Kidney capillary endothelial cell (primary cell): ENCODE measurements at regions not wholly inside any gene's neighbourhood (a gene's known extent, or its start where the extent isn't known, plus 50 kb on each side); places are given as distances from the start of the nearest gene placed in this dataset.
"Not testable (repeated sequence)": the region's sequence is repeated elsewhere in the genome, so short reads cannot be mapped to it uniquely, and the experiment has no call there.

Source experiments
- DNase-seq: peaks from one replicate; pipeline ENCODE4 v3.0.0-alpha.2; 2018; ENCODE audit warnings: low spot score

DNA sequence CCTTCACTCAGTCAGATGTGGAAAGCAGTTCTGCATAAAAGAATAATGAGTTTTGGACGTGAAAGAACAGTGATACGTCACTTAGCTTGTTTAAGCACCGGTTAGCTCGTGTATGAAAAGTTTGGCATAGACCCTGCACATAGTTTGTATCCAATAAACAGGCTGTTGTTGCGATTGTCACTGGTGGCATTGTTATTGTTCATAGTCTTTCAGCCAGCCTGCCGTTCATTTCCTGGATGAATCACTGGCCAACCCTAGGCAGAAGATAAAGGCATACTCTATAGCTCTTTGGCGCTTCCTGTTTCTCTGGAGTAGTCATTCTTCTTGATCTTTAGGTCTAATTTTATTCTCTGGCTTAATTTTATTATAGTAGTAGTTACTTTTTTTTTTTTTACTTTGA, 57.8 kb upstream of the ANKRD30A start:
- no peak for DNase-seq

DNA sequence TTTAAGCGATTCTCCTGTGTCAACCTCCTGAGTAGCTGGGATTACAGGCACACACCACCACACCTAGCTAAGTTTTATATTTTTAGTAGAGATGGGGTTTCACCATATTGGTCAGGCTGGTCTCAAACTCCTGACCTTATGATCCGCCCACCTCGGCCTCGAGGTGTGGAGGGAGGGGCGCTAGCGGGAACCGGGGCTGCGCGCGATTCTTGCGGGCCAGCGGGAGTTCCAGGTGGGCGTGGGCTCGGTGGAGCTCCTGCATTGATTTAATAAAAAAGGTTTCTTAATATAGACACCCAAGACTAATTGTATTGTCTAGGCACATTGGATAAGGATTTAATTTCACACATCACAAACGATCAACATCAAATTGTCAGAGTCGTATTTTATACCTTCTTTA, 63.1 kb upstream of the ANKRD30A start:
- not testable (repeated sequence) for DNase-seq

DNA sequence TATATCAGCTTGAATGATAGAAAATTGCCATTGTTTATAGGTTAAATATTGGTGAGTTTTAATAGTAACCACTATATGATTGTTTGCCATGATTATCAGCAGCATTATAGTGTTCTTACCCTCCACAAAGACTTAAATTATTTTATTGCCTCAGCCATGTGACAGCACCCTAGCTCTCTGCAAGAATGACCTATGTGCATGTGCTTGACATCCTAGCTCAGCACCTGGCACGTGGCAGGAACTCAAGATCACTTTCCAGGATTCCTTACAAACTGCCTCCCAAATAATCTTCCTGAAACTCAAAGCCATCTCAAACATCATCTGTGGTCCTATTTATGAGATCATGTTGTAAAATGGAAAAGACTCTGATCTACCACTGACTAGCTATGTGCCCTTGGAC, 68.1 kb upstream of the ANKRD30A start:
- no peak for DNase-seq

DNA sequence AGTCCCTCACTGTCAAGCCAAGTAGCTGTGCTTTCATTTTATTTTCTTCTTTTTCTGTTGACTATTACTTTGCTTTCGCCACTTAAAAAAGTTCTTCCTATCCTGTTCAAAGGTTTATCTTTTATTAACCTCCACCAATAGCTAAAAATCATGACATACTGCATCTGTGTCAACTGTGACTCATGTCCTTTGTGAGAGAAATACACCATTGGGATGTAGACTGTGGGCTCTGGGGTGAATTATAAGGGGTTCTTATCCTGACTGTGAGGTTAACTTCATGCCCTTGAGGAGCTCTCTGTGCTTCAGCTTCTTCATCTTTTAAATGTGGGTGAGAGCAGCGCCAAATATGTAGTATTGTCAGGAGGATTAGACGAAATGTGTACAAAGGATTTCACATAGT, 71.9 kb upstream of the ANKRD30A start:
- DNase-seq = no peak

DNA sequence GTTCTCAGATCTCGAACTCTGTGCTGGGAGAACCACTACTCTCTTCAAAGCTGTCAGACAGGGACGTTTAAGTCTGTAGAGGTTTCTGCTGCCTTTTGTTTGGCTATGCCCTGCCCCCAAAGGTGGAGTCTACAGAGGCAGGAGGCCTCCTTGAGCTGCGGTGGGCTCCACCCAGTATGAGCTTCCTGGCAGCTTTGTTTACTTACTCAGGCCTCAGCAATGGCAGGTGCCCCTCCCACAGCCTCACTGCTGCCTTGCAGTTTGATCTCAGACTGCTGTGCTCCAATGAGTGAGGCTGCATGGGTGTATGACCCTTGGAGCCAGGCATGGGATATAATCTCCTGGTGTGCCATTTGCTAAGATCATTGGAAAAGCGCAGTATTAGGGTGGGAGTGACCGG, 75.4 kb upstream of the ANKRD30A start:
- not testable (repeated sequence) for DNase-seq

- not testable (repeated sequence) for DNase-seq
These were observed 81.1 kb upstream of the ANKRD30A start for GRCh38 chr10:37044319-37044718.

DNA sequence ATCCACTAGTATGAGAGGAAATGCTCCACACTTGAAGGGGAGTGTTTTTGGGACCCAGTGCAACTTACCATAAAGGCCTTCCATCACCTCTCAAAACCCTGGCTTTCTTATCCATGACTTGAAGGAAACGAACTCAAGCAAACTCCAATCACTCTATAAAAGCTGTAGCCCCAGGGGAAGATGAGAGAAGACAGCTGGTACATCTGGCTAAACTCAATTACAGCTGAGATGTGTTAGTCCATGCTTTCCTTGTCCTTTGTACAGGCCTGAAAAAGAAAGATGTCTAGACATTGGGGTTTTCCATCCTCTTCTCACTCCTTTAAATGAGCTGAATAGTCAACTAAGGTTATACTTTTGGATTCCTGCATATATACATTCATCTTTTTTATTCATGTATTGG, 89.5 kb upstream of the ANKRD30A start:
- DNase-seq = no peak

- no peak for DNase-seq
These were observed 109.9 kb upstream of the ANKRD30A start for GRCh38 chr10:37015498-37015897.

GRCh38 chr10:37010741-37011140, 114.7 kb upstream of the ANKRD30A start:
- DNase-seq = no peak

DNA sequence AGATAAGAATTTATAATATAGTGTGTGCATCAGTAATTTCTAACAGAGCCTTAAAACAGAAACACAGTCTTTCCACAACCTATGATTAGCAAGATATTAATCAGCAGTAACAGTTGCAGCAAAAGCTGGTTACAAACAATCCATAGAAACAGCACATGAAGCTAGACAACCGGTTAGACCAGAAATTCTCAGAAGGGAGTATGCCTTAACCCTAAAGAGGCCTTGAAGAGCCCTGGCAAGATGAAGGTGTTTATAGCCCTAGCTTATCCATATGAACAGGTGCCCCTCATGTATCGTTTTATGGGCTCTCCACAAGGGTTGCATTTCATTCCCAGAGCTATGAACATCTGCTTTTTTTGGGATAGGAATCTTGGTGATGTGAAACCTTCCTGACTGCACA, 117.1 kb upstream of the ANKRD30A start:
- DNase-seq = not testable (repeated sequence)

DNA sequence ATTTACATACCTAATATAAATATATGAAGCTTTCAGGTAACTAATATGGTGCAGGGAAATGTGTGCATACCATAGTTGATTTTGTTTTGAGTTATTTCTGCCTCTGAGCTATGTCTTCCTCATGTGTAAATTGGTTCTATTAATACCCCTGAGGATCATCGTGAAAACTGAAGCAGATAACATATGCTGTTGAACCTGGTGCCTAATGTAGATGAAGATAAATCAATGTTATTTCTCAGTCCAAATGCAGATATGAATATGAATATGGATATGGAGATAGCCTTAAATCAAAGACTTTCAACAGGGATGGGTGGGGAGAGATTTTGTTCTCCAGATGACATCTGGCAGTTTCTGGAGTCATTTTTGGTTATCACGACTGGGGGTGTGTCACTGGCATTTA, 122.3 kb upstream of the ANKRD30A start:
- DNase-seq = no peak

GRCh38 chr10:36995806-36996205, 129.6 kb upstream of the ANKRD30A start:
- not testable (repeated sequence) for DNase-seq

GRCh38 chr10:36994886-36995285, 130.5 kb upstream of the ANKRD30A start:
- no peak for DNase-seq

- DNase-seq = no peak
These were observed 136.2 kb upstream of the ANKRD30A start for GRCh38 chr10:36989233-36989632.

DNA sequence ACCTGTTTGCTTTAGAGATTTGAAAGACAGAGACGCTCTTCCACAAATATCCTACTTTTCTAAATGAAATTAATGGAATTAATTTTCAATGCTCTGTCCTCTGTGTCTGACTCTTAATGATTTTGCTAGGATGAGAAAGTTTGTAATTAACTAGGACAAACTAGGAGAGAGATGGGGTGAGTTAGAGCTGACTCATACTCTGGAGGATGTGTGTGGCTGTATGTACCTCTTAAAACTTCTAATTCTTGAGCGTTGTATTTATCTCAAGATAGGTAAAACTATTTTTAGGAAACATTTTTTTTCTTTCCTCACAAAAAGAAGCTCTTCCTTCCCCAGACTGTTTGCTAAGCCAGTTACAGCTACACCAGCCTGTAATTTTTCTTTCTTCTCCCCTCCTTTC, 178.8 kb upstream of the ANKRD30A start:
- no peak for DNase-seq

GRCh38 chr10:36943544-36943943, 181.9 kb upstream of the ANKRD30A start:
- DNase-seq = no peak

- DNase-seq = no peak
These were observed 182.8 kb upstream of the ANKRD30A start for GRCh38 chr10:36942616-36943015.

DNA sequence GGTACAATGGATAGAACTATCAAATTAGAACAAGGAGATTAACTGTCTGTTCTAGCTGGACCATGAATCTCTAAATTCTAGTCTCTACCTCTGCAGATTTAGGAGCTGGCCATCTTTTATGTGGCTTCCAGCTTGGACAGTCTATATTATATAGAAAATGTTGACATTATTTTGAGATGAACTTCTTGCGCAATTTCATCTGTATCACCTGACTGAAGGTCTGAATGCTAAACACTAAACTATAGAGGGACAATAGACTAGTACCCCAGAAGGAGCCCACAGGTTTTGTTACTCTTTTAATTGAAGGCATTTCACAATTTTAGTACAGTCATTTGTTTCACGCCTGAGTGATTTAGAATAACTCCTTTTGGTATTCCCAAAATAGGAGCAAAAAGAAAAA, 222.4 kb upstream of the ANKRD30A start:
- no peak for DNase-seq

DNA sequence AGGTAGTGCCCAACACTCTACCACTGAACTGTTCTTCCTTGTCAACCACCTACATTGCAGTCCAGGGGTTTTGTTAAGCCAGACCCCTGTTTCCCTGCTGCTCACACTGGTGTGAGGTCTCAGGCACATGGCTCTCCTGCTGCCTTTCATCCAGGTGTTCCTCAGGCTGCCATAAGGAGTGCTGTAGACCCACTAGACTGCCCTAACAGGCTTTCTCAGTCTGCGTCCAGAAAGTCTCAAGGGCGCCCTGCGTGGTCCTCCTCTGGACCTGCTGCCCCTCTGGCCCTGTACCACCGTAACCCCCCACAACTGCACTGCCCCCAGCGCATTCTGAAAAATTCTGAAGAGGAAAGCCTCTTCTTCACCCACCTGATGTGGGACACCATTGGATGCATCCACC, 225.7 kb upstream of the ANKRD30A start:
- DNase-seq = no peak

DNA sequence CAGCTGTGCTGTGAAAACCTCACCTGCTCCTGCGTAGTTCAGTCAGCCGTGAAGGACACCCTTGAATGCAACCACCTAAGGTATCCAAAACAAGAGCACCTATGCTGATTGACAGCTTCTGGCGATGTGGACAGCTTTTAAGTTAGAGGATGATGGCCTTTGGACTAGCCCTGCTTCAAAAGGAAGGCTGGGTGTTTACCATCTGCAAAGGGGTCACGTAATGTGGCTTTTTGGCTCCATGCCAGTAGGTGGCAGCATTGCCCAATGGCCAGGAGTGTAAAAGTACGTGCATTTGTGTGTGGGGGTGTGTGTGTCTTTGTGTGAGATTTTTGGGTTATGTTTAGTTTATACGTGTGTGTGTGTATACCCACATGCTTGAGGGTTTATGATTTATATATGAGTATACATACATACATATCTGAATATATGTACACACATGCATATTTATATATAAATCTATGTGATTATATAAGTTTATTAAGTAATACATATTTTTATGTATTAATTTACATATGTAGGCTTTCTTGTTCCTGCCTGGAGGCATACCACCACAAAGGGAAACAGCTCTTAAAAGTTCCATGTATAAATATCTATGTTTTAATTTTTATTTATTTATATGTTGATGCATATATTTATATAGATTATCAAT, 236.3 kb upstream of the ANKRD30A start:
- DNase-seq = peak; percentile 46

DNA sequence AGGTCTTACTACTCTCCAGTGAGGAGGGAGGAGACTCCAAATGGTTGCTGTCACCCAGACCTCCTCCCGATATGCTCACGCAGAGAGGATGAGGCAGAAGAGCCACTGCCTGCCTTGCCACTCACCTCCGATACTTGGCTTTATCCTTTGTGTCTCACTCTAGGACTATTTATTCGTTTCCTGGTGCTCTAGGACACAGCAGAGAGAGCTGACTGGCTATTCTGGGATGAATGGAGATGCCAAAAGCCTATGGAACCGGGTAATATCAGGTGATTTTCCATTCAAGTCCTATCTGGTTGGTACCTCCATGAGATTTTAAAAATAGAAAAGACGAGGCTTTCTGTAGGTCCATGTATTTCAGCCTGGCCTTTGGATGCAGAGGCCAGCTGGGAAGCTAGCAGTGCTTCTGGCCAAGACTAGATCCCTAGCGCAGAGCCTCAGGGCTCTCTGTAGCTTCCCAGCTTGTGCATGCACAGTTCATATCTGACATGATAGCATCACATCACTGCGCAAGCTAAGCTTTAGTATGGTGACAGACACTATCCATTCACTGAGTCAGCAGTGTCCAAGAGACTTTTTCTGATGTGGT, 239.0 kb upstream of the ANKRD30A start:
- no peak for DNase-seq

- DNase-seq = no peak
These were observed 239.7 kb upstream of the ANKRD30A start for GRCh38 chr10:36885746-36886145.

GRCh38 chr10:36882781-36883180, 242.6 kb upstream of the ANKRD30A start:
- DNase-seq = no peak

DNA sequence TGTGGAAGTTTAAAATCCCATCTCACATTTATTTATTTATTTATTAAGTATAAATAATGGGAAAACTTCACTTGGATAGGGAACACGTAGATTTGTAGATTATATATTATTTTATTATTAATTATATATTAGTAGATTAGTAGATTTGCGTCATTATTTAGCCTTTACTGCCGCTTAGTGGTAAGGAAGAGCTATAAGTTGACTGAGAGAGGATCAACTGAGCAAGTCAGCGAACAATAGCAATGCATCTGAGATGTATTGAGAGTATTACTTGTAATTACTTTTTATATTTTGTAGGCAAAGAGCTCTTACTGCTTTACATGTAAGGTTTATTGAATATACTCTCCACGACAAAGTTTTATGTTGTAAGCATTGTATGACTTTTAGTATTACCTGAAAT, 244.5 kb upstream of the ANKRD30A start:
- peak; percentile 36 for DNase-seq
